Esophagus squamous epithelium (tissue), 4 donors: ENCODE measurements at regions not wholly inside any gene's neighbourhood (a gene's known extent, or its start where the extent isn't known, plus 50 kb on each side); places are given as distances from the start of the nearest gene placed in this dataset.

Experiments used
- POLR2A ChIP-seq, 4 donors: fragments of 450-650 bp; IDR thresholded peaks; one replicate each; pipeline ENCODE4 v1.6.1; 2017; ENCODE audit warnings: antibody characterized with exemption in 4 of 4, mild to moderate bottlenecking in 4 of 4, moderate library complexity in 3 of 4
- TF ChIP-seq, protein P1 (sequence below), 6 experiments: fragments of 450-650 bp in 4 of 6; fragments of 200-600 bp in 2 of 6; sonication (generic) in 2 of 6; IDR thresholded peaks; one replicate each; pipeline ENCODE4 v1.5.1; 2016 to 2019; ENCODE audit warnings: antibody characterized with exemption in 6 of 6, mild to moderate bottlenecking in 4 of 6, moderate library complexity in 4 of 6

DNA sequence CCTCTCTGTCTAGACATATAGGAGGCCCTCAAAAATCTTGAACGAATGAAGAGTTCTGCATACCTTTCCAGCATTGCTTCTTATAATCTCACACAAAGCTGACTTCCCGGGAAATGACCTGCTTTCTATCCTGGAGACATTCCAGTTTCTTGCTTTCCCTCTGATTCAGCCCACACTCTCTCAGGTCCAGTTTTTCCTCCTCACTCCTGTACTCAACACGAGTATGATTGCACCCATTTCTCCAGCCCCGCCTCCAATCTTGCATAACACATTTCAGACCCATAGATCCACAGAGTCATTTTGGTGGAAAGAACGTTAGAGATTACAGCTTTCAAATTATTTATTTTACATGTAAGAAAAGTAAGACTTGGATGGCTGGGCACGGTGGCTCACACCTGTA lies 127.5 kb upstream of the TLR3 start:
- TF ChIP-seq POLR2A (IDR thresholded peaks at IDR 0.05) = no peak
- TF ChIP-seq, protein P1, sequence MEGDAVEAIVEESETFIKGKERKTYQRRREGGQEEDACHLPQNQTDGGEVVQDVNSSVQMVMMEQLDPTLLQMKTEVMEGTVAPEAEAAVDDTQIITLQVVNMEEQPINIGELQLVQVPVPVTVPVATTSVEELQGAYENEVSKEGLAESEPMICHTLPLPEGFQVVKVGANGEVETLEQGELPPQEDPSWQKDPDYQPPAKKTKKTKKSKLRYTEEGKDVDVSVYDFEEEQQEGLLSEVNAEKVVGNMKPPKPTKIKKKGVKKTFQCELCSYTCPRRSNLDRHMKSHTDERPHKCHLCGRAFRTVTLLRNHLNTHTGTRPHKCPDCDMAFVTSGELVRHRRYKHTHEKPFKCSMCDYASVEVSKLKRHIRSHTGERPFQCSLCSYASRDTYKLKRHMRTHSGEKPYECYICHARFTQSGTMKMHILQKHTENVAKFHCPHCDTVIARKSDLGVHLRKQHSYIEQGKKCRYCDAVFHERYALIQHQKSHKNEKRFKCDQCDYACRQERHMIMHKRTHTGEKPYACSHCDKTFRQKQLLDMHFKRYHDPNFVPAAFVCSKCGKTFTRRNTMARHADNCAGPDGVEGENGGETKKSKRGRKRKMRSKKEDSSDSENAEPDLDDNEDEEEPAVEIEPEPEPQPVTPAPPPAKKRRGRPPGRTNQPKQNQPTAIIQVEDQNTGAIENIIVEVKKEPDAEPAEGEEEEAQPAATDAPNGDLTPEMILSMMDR (IDR thresholded peaks at IDR 0.05) = no peak
